Neural progenitor cell (in vitro differentiated cells): ENCODE measurements at regions not wholly inside any gene's neighbourhood (a gene's known extent, or its start where the extent isn't known, plus 50 kb on each side); places are given as distances from the start of the nearest gene placed in this dataset.

Experiments used
- CTCF ChIP-seq: fragments of 200-600 bp; sonication (generic); IDR thresholded peaks from 2 replicates; pipeline ENCODE4 v1.5.1; 2017; ENCODE audit warnings: antibody characterized with exemption, mild to moderate bottlenecking
- EZH2 ChIP-seq: fragments of 200-600 bp; sonication (generic); IDR thresholded peaks from 2 replicates; pipeline ENCODE4 v1.6.1; 2017; ENCODE audit warnings: antibody characterized with exemption, mild to moderate bottlenecking, moderate library complexity
- EZH2phosphoT487 ChIP-seq: fragments of 200-600 bp; sonication (generic); IDR thresholded peaks from 2 replicates; pipeline ENCODE4 v1.6.1; 2017; ENCODE audit warnings: antibody characterized with exemption

GRCh38 chr5:107304684-107305083 lies 366.1 kb downstream of the EFNA5 start:
- TF ChIP-seq CTCF (no peak), EZH2 (no peak), EZH2phosphoT487 (no peak)
